ENCODE measurements at regions not wholly inside any gene's neighbourhood (a gene's known extent, or its start where the extent isn't known, plus 50 kb on each side); places are given as distances from the start of the nearest gene placed in this dataset.

DNA sequence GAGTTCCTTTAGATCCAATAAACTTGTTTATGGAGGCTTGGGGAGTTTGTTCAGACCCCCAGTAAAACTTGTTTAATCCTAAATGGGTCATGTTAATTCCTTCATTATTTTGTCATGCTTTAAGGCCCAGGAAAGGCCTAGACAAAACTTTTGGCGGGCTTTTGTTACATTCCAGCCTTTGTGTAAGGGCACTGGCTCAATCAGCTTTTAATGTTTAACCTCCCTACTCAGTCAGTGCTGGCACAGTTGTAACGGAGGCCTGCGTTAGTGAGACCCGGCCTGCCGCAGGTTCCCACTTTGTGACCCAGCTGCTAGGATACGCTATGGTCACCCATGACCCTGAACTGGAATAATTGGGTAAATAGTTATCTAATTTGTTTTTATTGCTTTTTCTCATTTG lies 59.2 kb downstream of the OXSM start:
- TF ChIP-seq TAF1 (CRISPR knock-in tag; IDR thresholded peaks at IDR 0.05), result no peak
- TF ChIP-seq, protein P1, sequence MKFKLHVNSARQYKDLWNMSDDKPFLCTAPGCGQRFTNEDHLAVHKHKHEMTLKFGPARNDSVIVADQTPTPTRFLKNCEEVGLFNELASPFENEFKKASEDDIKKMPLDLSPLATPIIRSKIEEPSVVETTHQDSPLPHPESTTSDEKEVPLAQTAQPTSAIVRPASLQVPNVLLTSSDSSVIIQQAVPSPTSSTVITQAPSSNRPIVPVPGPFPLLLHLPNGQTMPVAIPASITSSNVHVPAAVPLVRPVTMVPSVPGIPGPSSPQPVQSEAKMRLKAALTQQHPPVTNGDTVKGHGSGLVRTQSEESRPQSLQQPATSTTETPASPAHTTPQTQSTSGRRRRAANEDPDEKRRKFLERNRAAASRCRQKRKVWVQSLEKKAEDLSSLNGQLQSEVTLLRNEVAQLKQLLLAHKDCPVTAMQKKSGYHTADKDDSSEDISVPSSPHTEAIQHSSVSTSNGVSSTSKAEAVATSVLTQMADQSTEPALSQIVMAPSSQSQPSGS (CRISPR knock-in tag; IDR thresholded peaks at IDR 0.05), result no peak
- no peak for TF ChIP-seq SP2 (CRISPR knock-in tag; IDR thresholded peaks at IDR 0.05)
- no peak for TF ChIP-seq SOX6 (IDR thresholded peaks at IDR 0.05)
- TF ChIP-seq SOX6 (CRISPR knock-in tag; IDR thresholded peaks at IDR 0.05), result no peak
- no peak for TF ChIP-seq KDM1A (CRISPR knock-in tag; IDR thresholded peaks at IDR 0.05)
- no peak for TF ChIP-seq SALL1 (CRISPR knock-in tag; IDR thresholded peaks at IDR 0.05)
- TF ChIP-seq CEBPB (IDR thresholded peaks at IDR 0.05; ENCODE audit: borderline replicate concordance, low read depth, low read length), result no peak
- no peak for TF ChIP-seq JUN (CRISPR knock-in tag; IDR thresholded peaks at IDR 0.05)
- no peak for TF ChIP-seq SETDB1 (CRISPR knock-in tag; IDR thresholded peaks at IDR 0.05; ENCODE audit: borderline replicate concordance)
- TF ChIP-seq CREM (IDR thresholded peaks at IDR 0.05), result no peak
- no peak for TF ChIP-seq CREM (CRISPR knock-in tag; IDR thresholded peaks at IDR 0.05)
- no peak for TF ChIP-seq SALL2 (CRISPR knock-in tag; IDR thresholded peaks at IDR 0.05)

Data from HepG2 (cell line).